NCI-H510A treated with DMSO at 0.1 percent for 48 hours (cell line): ENCODE measurements at regions not wholly inside any gene's neighbourhood (a gene's known extent, or its start where the extent isn't known, plus 50 kb on each side); places are given as distances from the start of the nearest gene placed in this dataset.

ENCODE experiments used
- DNase-seq: peaks from one replicate; lab custom pipeline; 2025; lab: John Stamatoyannopoulos, UW

DNA sequence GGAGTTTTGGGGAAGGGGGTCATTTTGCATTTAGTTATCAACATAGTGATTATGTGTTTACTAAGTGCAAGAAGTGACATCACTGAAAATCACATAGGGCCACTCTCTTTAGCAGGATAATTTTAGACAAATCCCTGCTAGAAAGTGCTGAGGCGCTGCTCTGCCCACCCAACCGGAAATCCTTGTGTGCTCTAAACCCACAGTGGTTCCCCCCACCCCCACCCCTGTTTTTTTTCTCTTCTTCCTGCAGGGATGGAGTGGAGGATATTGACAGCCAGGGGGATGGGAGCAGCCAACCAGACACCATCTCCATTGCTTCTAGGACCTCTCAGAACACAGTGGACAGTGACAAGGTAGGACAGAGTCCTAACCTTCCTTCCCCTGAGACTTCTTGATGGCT lies 234.2 kb upstream of the UMPS start:
- DNase-seq: no peak

DNA sequence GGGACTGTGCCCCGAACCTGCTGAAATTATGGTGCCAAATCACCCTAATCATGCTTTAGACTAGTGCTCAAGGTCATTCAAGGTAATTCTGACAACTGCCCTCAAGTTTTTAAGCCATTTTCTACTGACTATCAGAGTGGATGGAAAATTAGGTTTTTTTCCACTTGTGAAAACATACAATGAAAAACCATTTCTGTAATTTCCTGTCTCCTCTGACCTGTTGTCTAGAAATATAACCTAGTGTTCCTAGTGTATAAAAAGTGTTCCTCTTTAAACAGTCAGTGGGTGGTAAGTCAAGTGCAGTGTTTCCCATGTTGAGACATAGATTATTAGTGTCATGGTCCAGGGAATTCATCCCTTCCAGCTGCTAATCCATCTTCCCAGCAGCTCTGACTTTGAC lies 232.8 kb upstream of the UMPS start:
- no peak for DNase-seq

- no peak for DNase-seq
These were observed 231.4 kb upstream of the UMPS start for GRCh38 chr3:124498891-124499290.

- no peak for DNase-seq
These were observed 225.8 kb upstream of the UMPS start for GRCh38 chr3:124504332-124505059.

- no peak for DNase-seq
These were observed 220.4 kb upstream of the UMPS start for GRCh38 chr3:124509884-124510283.

- no peak for DNase-seq
These were observed 220.0 kb upstream of the UMPS start for GRCh38 chr3:124510290-124510689.

DNA sequence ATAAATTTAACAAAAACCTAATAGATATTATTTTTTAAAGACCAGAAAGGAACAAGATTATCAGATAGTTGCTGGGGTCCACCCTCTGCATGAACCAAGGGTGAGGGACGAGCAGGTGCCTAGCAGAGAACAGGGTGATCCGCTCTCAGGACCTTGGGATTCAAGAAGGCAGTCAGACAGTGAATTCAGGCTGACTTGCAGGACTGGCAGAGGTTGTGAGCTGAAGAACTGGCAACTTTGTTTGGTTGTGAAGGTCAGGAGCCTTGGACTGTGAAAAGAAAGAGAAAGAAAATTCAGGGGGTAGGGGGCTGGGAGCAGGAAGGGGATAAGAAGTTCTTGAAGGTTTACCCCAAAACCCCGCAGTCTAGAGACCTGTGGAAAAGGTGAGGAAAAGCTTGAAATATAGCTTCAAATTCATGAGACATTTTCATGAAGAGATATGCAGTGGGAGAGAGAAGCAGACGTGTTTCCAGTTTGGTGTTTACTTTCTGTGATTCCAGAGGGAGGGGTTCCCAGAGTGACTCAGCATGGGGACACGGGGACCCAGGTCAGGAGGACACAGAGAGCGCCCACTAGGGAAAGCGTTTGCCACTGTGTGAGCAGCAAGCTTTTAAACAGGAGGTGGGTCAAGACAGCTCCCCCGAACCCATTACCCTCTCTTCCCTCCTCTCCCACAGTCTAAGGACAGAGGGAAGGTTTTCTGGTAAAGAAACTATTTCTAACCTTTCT lies 217.2 kb upstream of the UMPS start:
- DNase-seq: no peak

DNA sequence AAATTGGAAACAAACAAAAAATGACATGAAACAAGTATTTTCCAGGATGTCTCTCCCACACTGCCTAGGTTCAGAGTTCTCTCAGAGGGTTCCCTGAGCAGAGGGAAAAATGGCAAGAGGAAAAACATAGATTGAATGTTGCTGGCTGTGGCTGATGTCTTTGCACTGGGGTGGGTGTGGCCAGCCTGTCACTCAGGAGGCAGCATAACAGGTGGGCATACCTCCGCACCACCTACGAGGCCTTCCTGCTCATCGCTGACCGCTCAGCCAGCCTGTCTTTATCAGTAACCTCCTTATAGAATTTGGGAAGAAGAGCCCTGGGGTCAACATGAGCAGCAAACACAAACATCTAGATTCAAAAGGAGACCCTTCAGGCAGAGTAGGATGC lies 216.6 kb upstream of the UMPS start:
- no peak for DNase-seq

- DNase-seq: no peak
These were observed 215.6 kb upstream of the UMPS start for GRCh38 chr3:124514683-124515082.

DNA sequence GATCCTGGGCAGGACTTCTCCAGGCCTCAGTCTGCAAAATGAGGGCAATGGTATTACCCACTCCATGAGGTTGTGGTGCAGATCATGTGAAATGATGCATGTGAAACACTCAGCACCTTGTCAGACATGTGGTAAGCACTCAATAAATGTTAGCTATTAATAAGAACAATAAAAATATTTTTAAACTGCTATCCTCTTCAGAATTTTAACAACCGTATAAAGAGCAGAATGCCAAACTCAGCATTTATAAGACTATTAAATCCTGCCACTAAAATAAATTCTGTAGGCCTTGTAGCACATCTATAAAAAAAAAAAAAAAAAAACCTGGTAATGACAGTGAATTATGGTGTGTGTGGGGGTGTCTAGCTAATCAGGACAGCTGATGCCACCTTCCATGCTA lies 213.9 kb upstream of the UMPS start:
- no peak for DNase-seq

DNA sequence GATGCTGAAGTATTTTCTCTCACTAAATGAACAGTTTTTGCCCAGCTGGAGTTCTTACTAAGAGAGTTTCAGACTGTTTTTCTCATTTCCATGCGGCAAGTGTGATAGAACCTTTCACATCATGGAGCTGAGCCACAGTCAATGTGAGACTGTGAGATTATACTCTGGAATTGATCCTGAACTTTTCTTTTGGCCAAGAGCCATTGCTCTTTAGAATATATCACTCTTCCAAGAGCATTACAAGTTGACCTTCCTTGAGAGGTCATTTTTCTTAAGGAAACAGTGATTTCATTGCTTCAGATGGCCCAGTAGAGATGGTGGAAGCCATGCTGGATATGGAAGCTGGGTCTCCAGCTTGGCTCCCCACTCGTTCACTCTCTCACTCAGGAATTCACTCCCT lies 212.9 kb upstream of the UMPS start:
- no peak for DNase-seq

DNA sequence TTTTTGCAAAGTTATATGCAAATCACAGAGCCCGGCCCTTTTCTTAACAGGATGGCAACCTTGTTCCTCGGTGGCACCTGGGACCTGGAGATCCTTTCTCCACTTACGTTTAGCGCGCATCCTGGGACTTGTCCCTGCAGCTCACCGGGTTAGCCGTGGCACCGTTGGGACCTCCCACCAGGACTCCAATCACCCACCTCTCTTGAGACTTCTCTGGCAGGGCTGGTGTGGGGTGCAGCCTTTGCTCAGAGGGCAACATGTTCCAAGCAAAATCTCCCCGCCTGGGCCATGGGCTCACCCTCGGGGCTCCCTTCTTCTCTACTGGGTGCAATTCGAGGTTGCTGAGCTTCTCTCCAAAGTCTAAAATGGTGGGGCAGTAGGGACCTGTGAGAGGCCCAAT lies 211.9 kb upstream of the UMPS start:
- no peak for DNase-seq

GRCh38 chr3:124519591-124520194 lies 210.6 kb upstream of the UMPS start:
- DNase-seq: no peak

DNA sequence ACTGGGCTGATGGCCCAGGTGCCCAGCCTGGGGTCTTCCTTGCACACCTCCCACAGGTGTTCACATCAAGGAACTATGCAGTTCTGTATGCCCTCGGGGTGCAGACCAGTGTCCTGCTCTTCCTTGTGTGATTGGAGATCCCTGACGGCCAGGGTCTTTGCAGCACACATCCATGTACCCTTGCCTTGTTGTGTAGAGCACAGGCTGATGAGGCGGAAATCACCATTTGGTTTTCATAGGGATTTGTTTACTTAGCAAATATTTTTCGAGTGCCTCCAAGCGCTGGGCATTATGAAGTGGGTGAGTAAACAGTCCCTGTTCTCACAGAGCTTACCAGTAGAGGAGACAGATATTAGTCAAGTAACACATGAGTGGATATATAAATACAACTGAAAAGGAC lies 209.3 kb upstream of the UMPS start:
- peak; percentile 89 for DNase-seq

GRCh38 chr3:124522082-124522625 lies 208.1 kb upstream of the UMPS start:
- no peak for DNase-seq

- no peak for DNase-seq
These were observed 203.7 kb upstream of the UMPS start for GRCh38 chr3:124526601-124527000.

DNA sequence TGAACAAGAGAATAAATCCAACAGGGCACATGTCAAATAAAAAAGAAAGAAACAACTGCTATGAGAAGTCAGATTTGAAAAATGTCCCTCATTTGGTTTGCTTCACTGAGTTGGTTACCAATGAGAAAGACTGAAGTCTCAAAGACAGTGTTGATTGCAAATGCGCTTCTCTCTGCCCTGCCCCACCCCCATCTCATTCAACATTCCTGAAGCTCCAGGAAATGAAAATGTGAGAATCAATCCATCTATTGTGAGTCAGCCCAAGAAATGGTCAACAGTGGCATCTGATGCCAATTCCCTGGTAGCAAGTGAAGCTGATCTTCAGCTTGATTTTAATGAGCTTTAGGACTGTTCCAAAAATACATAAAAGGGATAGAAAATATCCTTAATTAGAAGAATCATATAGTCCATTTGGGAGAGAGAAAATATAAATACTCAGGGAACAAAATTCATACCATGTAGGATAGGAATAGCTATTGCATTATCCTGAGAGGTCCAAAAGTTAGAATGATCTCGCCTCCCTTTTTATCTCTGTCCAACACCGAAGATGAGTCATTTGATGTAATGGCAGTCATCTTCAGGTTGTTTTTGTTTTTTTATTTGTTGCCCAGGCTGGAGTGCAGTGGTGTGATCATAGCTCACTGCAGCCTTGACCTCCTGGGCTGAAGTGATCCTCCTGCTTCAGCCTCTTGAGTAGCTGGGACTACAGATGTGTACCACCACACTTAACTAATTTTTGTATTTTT lies 200.3 kb upstream of the UMPS start:
- DNase-seq: no peak

- DNase-seq: no peak
These were observed 199.3 kb upstream of the UMPS start for GRCh38 chr3:124530916-124531315.

GRCh38 chr3:124532071-124532470 lies 198.2 kb upstream of the UMPS start:
- no peak for DNase-seq

DNA sequence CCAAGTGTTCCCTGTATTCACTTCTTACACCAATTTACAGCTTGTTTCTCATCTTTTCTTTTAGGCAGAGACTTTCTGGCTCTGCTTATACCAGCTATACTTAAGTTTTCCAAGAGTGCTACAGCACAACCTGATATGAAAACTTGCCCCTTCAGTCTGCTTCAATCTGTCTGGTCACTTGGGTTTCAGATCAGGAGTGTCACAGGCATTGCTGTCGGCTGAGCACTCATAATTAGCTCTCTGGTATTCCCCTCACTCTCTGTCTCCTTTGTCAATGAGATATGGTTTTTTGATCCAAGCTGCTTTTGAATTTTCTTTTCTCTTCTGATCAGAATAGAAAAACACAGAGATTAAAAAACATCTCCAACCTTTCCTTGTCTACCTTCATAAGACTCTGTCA lies 194.9 kb upstream of the UMPS start:
- no peak for DNase-seq

DNA sequence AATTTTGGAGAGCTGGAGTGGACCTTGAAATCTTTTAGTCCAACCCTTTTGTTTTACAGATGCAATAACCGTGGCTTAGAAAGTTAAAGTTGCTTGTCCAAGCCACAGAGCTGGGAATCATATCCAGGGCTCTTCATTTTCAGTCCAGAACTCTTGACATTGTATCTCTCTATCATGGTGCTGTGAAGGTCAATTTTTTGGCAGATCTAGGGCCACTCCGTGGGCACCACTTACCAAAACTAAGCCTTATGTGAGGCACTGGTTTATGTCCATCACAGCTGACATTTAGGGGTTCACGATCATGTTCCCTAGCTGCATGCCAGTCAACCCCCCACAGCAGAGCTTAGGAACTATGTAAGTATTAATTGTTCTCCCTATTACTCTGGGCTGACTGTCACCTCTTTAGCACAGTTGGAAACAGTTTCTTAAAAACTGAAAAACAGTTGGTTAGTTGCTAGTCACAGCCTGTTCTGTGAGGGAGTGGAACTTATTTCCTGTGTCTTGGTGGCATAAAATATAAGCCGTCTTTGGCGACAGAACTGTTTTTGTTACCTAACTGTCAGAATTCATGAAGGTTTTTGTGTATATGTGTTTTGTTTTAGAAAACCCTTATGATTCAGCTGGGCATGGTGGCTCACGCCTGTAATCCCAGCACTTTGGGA lies 189.6 kb upstream of the UMPS start:
- DNase-seq: no peak
